SK-N-SH treated with all-trans-retinoic acid at 6 μM for 48 hours (cell line): ENCODE measurements at regions not wholly inside any gene's neighbourhood (a gene's known extent, or its start where the extent isn't known, plus 50 kb on each side); places are given as distances from the start of the nearest gene placed in this dataset.

Source experiments
- ATAC-seq: fragments of 200-7000 bp; cut with Tn5 transposase; 3 replicates; pipeline ENCODE4 v1.9.1; 2020; ENCODE audit warnings: mild to moderate bottlenecking, moderate library complexity
- ARNTL ChIP-seq: fragments of 450-650 bp; formaldehyde crosslinking; IDR thresholded peaks from 2 replicates; pipeline ENCODE4 v1.5.0; 2020; ENCODE audit warnings: low read depth, mild to moderate bottlenecking, moderate library complexity, borderline replicate concordance
- BACH2 ChIP-seq: fragments of 250-450 bp; sonication (Bioruptor Pico); IDR thresholded peaks from 2 replicates; pipeline ENCODE4 v1.9.0; 2021; ENCODE audit warnings: mild to moderate bottlenecking, borderline replicate concordance
- CREB5 ChIP-seq: fragments of 250-450 bp; sonication (Bioruptor Pico); IDR thresholded peaks from 2 replicates; pipeline ENCODE4 v1.5.1; 2020; ENCODE audit warnings: low read depth, mild to moderate bottlenecking, moderate library complexity
- CSDC2 ChIP-seq: fragments of 250-450 bp; sonication (Bioruptor Pico); IDR thresholded peaks from 2 replicates; pipeline ENCODE4 v1.5.0; 2020; ENCODE audit warnings: mild to moderate bottlenecking, moderate library complexity
- ESRRG ChIP-seq: fragments of 250-450 bp; sonication (Bioruptor Pico); IDR thresholded peaks from 2 replicates; pipeline ENCODE4 v1.6.1; 2021; ENCODE audit warnings: mild to moderate bottlenecking
- GLIS3 ChIP-seq: fragments of 250-450 bp; sonication (Bioruptor Pico); IDR thresholded peaks from 2 replicates; pipeline ENCODE4 v1.5.0; 2020; ENCODE audit warnings: mild to moderate bottlenecking, moderate library complexity
- OSR1 ChIP-seq: fragments of 250-450 bp; sonication (Bioruptor Pico); IDR thresholded peaks from 2 replicates; pipeline ENCODE4 v1.8.0; 2022; ENCODE audit warnings: moderate library complexity, mild to moderate bottlenecking, inconsistent platforms
- PATZ1 ChIP-seq: fragments of 250-450 bp; sonication (Bioruptor Pico); IDR thresholded peaks from 2 replicates; pipeline ENCODE4 v1.8.0; 2020; ENCODE audit warnings: mild to moderate bottlenecking, moderate library complexity, borderline replicate concordance
- POU6F1 ChIP-seq: fragments of 250-450 bp; sonication (Bioruptor Pico); IDR thresholded peaks from 2 replicates; pipeline ENCODE4 v1.8.0; 2021; ENCODE audit warnings: low read depth, mild to moderate bottlenecking, moderate library complexity, borderline replicate concordance
- PPARA ChIP-seq: fragments of 250-450 bp; sonication (Bioruptor Pico); IDR thresholded peaks from 2 replicates; pipeline ENCODE4 v1.5.0; 2020; ENCODE audit warnings: mild to moderate bottlenecking, borderline replicate concordance
- RARB ChIP-seq: fragments of 250-450 bp; sonication (Bioruptor Pico); IDR thresholded peaks from 2 replicates; pipeline ENCODE4 v1.8.0; 2021; ENCODE audit warnings: mild to moderate bottlenecking, moderate library complexity
- SNAI2 ChIP-seq: fragments of 250-450 bp; sonication (Bioruptor Pico); IDR thresholded peaks from 2 replicates; pipeline ENCODE4 v1.5.0; 2020; ENCODE audit warnings: mild to moderate bottlenecking, moderate library complexity
- TCF4 ChIP-seq: fragments of 250-450 bp; sonication (Bioruptor Pico); IDR thresholded peaks from 2 replicates; pipeline ENCODE4 v1.8.0; 2021; ENCODE audit warnings: mild to moderate bottlenecking, moderate library complexity, borderline replicate concordance
- TOX ChIP-seq: fragments of 250-450 bp; sonication (Bioruptor Pico); IDR thresholded peaks from 2 replicates; pipeline ENCODE4 v1.8.0; 2021; ENCODE audit warnings: mild to moderate bottlenecking, moderate library complexity, borderline replicate concordance
- ZC3H10 ChIP-seq: fragments of 250-450 bp; sonication (Bioruptor Pico); IDR thresholded peaks from 2 replicates; pipeline ENCODE4 v1.5.1; 2021; ENCODE audit warnings: mild to moderate bottlenecking, moderate library complexity
- ZFP30 ChIP-seq: fragments of 450-650 bp; formaldehyde crosslinking; IDR thresholded peaks from 2 replicates; pipeline ENCODE4 v1.5.0; 2022; ENCODE audit warnings: mild to moderate bottlenecking, moderate library complexity
- ZNF565 ChIP-seq: fragments of 450-650 bp; formaldehyde crosslinking; conservative IDR thresholded peaks from 2 replicates; pipeline ENCODE4 v1.5.0; 2020; ENCODE audit warnings: low read depth, mild to moderate bottlenecking, moderate library complexity
- ZNF70 ChIP-seq: fragments of 450-650 bp; formaldehyde crosslinking; IDR thresholded peaks from 2 replicates; pipeline ENCODE4 v1.5.0; 2020; ENCODE audit warnings: mild to moderate bottlenecking, moderate library complexity
- ZNF8 ChIP-seq: fragments of 450-650 bp; formaldehyde crosslinking; IDR thresholded peaks from 2 replicates; pipeline ENCODE4 v1.5.0; 2020; ENCODE audit warnings: mild to moderate bottlenecking, moderate library complexity

- no peak for TF ChIP-seq CSDC2
- ATAC-seq = no peak
Measured at GRCh38 chr5:86129009-86129408, 488.7 kb upstream of the COX7C start.

DNA sequence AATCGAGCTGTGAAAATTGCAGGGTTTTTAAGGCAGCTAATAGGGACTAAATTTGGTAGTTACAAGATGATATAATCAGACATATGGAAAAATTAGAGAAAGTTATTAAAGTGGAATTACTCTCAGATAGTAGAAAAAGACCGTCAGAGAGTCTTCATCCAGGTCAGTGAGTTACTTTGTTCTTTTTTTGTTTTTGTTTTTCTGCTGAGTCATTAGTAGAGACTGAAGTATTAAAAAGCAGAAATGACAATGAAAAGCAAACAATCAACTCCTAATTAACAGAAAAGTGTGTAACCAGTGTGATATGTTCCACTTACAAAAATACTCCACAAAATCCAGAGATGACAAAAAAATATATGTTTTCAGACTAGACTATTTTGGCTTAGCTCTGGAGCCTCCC is 480.4 kb upstream of the COX7C start:
- TF ChIP-seq PPARA (CRISPR knock-in tag) (no peak), BACH2 (CRISPR knock-in tag) (no peak), ZC3H10 (CRISPR knock-in tag) (no peak), ZNF70 (no peak), ZNF8 (no peak)
- no peak for ATAC-seq

- no peak for ATAC-seq
- no peak for TF ChIP-seq TOX (CRISPR knock-in tag)
- TF ChIP-seq OSR1 = no peak
- TF ChIP-seq BACH2 (CRISPR knock-in tag) = no peak
- TF ChIP-seq RARB (CRISPR knock-in tag) = no peak
- TF ChIP-seq ARNTL (CRISPR knock-in tag) = no peak
- TF ChIP-seq GLIS3 = no peak
- no peak for TF ChIP-seq ZNF8
- TF ChIP-seq SNAI2 = no peak
- no peak for TF ChIP-seq ZC3H10 (CRISPR knock-in tag)
- TF ChIP-seq ZNF70 = no peak
- TF ChIP-seq TCF4 (CRISPR knock-in tag) = no peak
Measured at GRCh38 chr5:86143837-86144236, 473.9 kb upstream of the COX7C start.

GRCh38 chr5:86152988-86153560 is 464.7 kb upstream of the COX7C start:
- no peak for ATAC-seq
- TF ChIP-seq ZC3H10 (CRISPR knock-in tag) (no peak), POU6F1 (CRISPR knock-in tag) (no peak), ARNTL (CRISPR knock-in tag) (no peak), ZNF565 (CRISPR knock-in tag) (no peak), BACH2 (CRISPR knock-in tag) (no peak), ZNF8 (no peak), ESRRG (CRISPR knock-in tag) (no peak), ZFP30 (CRISPR knock-in tag) (no peak), TCF4 (CRISPR knock-in tag) (no peak), CREB5 (CRISPR knock-in tag) (no peak), PPARA (CRISPR knock-in tag) (no peak), ZNF70 (no peak)
- TF ChIP-seq, all 23 proteins: peak for 0

- no peak for ATAC-seq
- no peak for TF ChIP-seq PATZ1
- TF ChIP-seq PPARA (CRISPR knock-in tag) = no peak
- TF ChIP-seq TOX (CRISPR knock-in tag) = no peak
- TF ChIP-seq ARNTL (CRISPR knock-in tag) = no peak
Measured at GRCh38 chr5:86155796-86156195, 461.9 kb upstream of the COX7C start.

GRCh38 chr5:86170194-86170593 is 447.5 kb upstream of the COX7C start:
- TF ChIP-seq RARB (CRISPR knock-in tag) = no peak
- no peak for TF ChIP-seq ESRRG (CRISPR knock-in tag)
- no peak for TF ChIP-seq POU6F1 (CRISPR knock-in tag)

More at GRCh38 chr5:86170194-86170593, 447.5 kb upstream of the COX7C start:
- no peak for ATAC-seq
